Lung (tissue), 11 donors: ENCODE measurements at regions not wholly inside any gene's neighbourhood (a gene's known extent, or its start where the extent isn't known, plus 50 kb on each side); places are given as distances from the start of the nearest gene placed in this dataset.
"Not testable (repeated sequence)": the region's sequence is repeated elsewhere in the genome, so short reads cannot be mapped to it uniquely, and the experiment has no call there.

ENCODE experiments used
- ATAC-seq: fragments of 200-7000 bp; cut with Tn5 transposase; one replicate; pipeline ENCODE4 v1.9.1; 2020; ENCODE audit warnings: moderate number of reproducible peaks; ENCODE audit not compliant: insufficient read depth, low FRiP score
- DNase-seq, 3 donors: peaks; one replicate each; pipeline ENCODE4 v3.0.0-alpha.2; 2013 to 2017
- H3K27ac ChIP-seq, 2 donors: one replicate each; pipeline ENCODE4 v1.5.1; 2013; ENCODE audit warnings: mild to moderate bottlenecking in 2 of 2, moderate library complexity in 2 of 2, control low read depth in 1 of 2, inconsistent platforms in 1 of 2, low read depth in 1 of 2, low read length in 1 of 2
- H3K27me3 ChIP-seq, 3 donors: one replicate each; pipeline ENCODE4 v1.5.1; 2013; ENCODE audit warnings: low read length in 2 of 3; ENCODE audit not compliant: control insufficient read depth in 3 of 3, insufficient read depth in 3 of 3
- H3K36me3 ChIP-seq, 4 donors: one replicate each; pipeline ENCODE4 v1.5.1; 2013; ENCODE audit warnings: low read length in 4 of 4, mild to moderate bottlenecking in 1 of 4, moderate library complexity in 1 of 4; ENCODE audit not compliant: control insufficient read depth in 4 of 4, insufficient read depth in 4 of 4
- H3K4me1 ChIP-seq, 5 donors: one replicate each; pipeline ENCODE4 v1.5.1; 2013; ENCODE audit warnings: low read length in 5 of 5, mild to moderate bottlenecking in 2 of 5, moderate library complexity in 1 of 5; ENCODE audit not compliant: control insufficient read depth in 5 of 5, insufficient read depth in 5 of 5
- H3K4me3 ChIP-seq: one replicate; pipeline ENCODE4 v1.5.1; 2013; ENCODE audit warnings: mild to moderate bottlenecking, control low read depth, moderate library complexity
- H3K9ac ChIP-seq, 2 donors: one replicate each; pipeline ENCODE4 v1.5.1; 2013; ENCODE audit warnings: low read length in 2 of 2, control low read depth in 1 of 2; ENCODE audit not compliant: insufficient read depth in 1 of 2
- H3K9me3 ChIP-seq, 4 donors: one replicate each; pipeline ENCODE4 v1.5.1; 2013; ENCODE audit warnings: low read length in 3 of 4, mild to moderate bottlenecking in 1 of 4, moderate library complexity in 1 of 4; ENCODE audit not compliant: control insufficient read depth in 4 of 4, insufficient read depth in 3 of 4
- CTCF ChIP-seq: IDR thresholded peaks from 2 replicates; pipeline ENCODE4 v1.5.1; 2012; ENCODE audit warnings: mild to moderate bottlenecking; ENCODE audit errors: control extremely low read depth, extremely low read depth
- WGBS, 2 donors: extraction: QIAGEN DNeasy Blood & Tissue Kit; methylation state at CpG; one replicate each; pipeline ENCODE4 v1.1.7; 2013; 5-methylcytosine and 5-hydroxymethylcytosine counted together
- donor health status: control.
- donor health status: control.
- donor health status: Bipolar disorder and iron deficiency.
- donor health status: healthy.
- donor health status: DM: yes; HTN: yes; CAD: no.

DNA sequence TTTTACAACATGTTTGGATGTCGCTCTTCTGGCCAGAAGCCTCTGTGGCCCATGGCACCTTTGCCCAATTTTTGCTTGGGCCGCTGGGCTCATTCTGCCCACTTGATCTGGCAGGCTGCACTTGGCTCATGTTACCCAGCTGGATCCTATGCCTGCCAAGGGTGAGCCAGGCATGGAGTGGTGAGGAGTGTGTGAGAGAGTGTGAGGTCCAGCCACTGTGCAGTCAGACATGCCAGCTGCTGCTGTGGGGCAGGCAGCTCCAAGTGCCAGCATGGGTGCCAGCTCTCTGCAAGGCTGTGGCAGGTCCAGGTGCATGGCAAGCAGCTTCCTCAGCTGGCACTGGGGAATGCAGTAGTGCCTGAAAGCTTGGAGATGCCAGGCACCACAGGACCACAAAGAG is 71.0 kb downstream of the EBNA1BP2 start:
- H3K36me3 ChIP-seq, result no peaks in the 10 kb centered on the region
- ATAC-seq (no peak), DNase-seq (no peak)
- H3K27me3 ChIP-seq, result no peaks in the 10 kb centered on the region
- peaks cover 0 to 5% (median 0%) of the 10 kb centered on the region in 4 donors for H3K9me3 ChIP-seq
- no peaks in the 10 kb centered on the region for H3K4me1 ChIP-seq
- no peak for TF ChIP-seq CTCF
- no peak overlapping the region for H3K9ac ChIP-seq
- no peak overlapping the region for H3K4me3 ChIP-seq
- WGBS, 2 donors, result 84 to 91% methylated on average over 2 of the region's 2 CpGs
- H3K27ac ChIP-seq, result no peak overlapping the region

- no peaks in the 10 kb centered on the region for H3K4me1 ChIP-seq
- 86 to 90% methylated on average over 2 of the region's 2 CpGs for WGBS, 2 donors
- no peak for TF ChIP-seq CTCF
- ATAC-seq (no peak), DNase-seq (no peak)
- no peak overlapping the region for H3K27ac ChIP-seq
- H3K4me3 ChIP-seq, result no peak overlapping the region
- H3K9me3 ChIP-seq, result peaks cover 0 to 3% (median 0%) of the 10 kb centered on the region in 4 donors
- H3K27me3 ChIP-seq, result no peaks in the 10 kb centered on the region
- H3K9ac ChIP-seq, result no peak overlapping the region
- no peaks in the 10 kb centered on the region for H3K36me3 ChIP-seq
These were observed 73.9 kb downstream of the EBNA1BP2 start for GRCh38 chr1:43098200-43098599.

- H3K27me3 ChIP-seq, H3K9me3 ChIP-seq, H3K27ac ChIP-seq, H3K36me3 ChIP-seq, H3K4me1 ChIP-seq, H3K4me3 ChIP-seq, H3K9ac ChIP-seq, DNase-seq, ATAC-seq: not testable (repeated sequence)
- WGBS, 2 donors, result 93 to 96% methylated on average over 3 of the region's 3 CpGs
These were observed 75.6 kb downstream of the EBNA1BP2 start for GRCh38 chr1:43096528-43096927.

DNA sequence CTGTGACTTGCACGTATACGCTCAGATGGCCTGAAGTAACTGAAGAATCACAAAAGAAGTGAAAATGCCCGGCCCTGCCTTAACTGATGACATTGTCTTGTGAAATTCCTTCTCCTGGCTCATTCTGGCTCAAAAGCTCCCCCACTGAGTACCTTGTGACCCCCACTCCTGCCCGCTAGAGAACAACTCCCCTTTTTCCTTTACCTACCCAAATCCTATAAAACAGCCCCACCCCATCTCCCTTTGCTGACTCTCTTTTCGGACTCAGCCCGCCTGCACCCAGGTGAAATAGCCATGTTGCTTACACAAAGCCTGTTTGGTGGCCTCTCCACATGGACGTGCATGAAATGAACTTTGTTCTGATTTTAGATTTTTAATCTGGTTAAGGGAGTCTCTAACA is 81.3 kb downstream of the EBNA1BP2 start:
- H3K9me3 ChIP-seq, H3K27me3 ChIP-seq, H3K4me1 ChIP-seq, H3K9ac ChIP-seq, H3K27ac ChIP-seq, H3K36me3 ChIP-seq, ATAC-seq, DNase-seq, H3K4me3 ChIP-seq: not testable (repeated sequence)
- 87% methylated on average over 7 of the region's 7 CpGs for WGBS, 2 donors

DNA sequence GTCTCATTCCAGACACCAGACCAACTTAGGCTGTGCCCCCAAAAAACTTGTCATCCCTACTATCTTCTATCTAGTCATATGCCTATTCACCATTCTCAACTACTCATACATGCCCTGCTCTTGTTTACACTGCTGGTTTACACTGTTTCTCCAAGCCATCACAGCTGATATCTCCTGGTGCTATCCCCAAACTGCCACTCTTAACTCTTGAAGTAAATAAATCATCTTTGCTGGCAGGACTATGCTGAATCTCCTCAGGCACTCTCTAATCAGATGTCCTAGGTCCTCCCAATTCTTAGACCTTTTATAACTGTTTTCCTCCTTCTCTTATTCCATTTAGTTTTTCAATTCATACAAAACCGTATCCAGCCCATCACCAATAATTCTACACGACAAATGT is 81.9 kb downstream of the EBNA1BP2 start:
- H3K4me3 ChIP-seq, ATAC-seq, H3K4me1 ChIP-seq, H3K36me3 ChIP-seq, H3K9me3 ChIP-seq, H3K27me3 ChIP-seq, H3K27ac ChIP-seq, H3K9ac ChIP-seq, DNase-seq: not testable (repeated sequence)
- WGBS, 2 donors, result 86 to 90% methylated on average over 2 of the region's 2 CpGs
